OCI-LY1 (cell line): ENCODE measurements at regions not wholly inside any gene's neighbourhood (a gene's known extent, or its start where the extent isn't known, plus 50 kb on each side); places are given as distances from the start of the nearest gene placed in this dataset.

Source experiments
- H2AFZ ChIP-seq: fragments of 200-600 bp; sonication (generic), shearing (Covaris generic); 2 replicates; pipeline ENCODE4 v1.6.0; 2014; ENCODE audit warnings: antibody characterized with exemption, mild to moderate bottlenecking, low read length
- H3F3A ChIP-seq: fragments of 200-600 bp; sonication (generic), shearing (Covaris generic); 2 replicates; pipeline ENCODE4 v1.6.0; 2014; ENCODE audit warnings: mild to moderate bottlenecking, antibody characterized with exemption, low read length, moderate library complexity; ENCODE audit not compliant: insufficient read depth
- H3K27ac ChIP-seq: fragments of 200-600 bp; sonication (generic); 2 replicates; pipeline ENCODE4 v1.5.1; 2014; ENCODE audit warnings: low read length, mixed run types, mild to moderate bottlenecking, low read depth; ENCODE audit not compliant: poor library complexity, severe bottlenecking
- H3K27me3 ChIP-seq: fragments of 200-600 bp; sonication (generic); 2 replicates; pipeline ENCODE4 v1.6.0; 2014; ENCODE audit warnings: antibody characterized with exemption, mild to moderate bottlenecking, low read length, moderate library complexity; ENCODE audit not compliant: insufficient read depth
- H3K36me3 ChIP-seq: fragments of 200-600 bp; sonication (generic); 2 replicates; pipeline ENCODE4 v1.6.1; 2014; ENCODE audit warnings: mild to moderate bottlenecking, antibody characterized with exemption, low read length, moderate library complexity, mixed read lengths; ENCODE audit not compliant: insufficient read depth
- H3K4me1 ChIP-seq: fragments of 200-600 bp; sonication (generic); 2 replicates; pipeline ENCODE4 v1.5.1; 2014; ENCODE audit warnings: mild to moderate bottlenecking, low read length, moderate library complexity; ENCODE audit not compliant: insufficient read depth, severe bottlenecking
- H3K4me2 ChIP-seq: fragments of 200-600 bp; sonication (generic), shearing (Covaris generic); 2 replicates; pipeline ENCODE4 v1.6.1; 2014; ENCODE audit warnings: low read length
- H3K4me3 ChIP-seq: fragments of 200-600 bp; sonication (generic); 2 replicates; pipeline ENCODE4 v1.5.1; 2014; ENCODE audit warnings: low read length, low read depth, mild to moderate bottlenecking, mixed read lengths; ENCODE audit not compliant: poor library complexity, severe bottlenecking
- H3K79me2 ChIP-seq: fragments of 200-600 bp; shearing (Covaris generic); 2 replicates; pipeline ENCODE4 v1.6.1; 2016; ENCODE audit warnings: mixed run types, low read length, mixed read lengths; ENCODE audit not compliant: insufficient read depth
- H3K9ac ChIP-seq: fragments of 200-600 bp; sonication (generic), shearing (Covaris generic); 2 replicates; pipeline ENCODE4 v1.6.1; 2014; ENCODE audit warnings: mild to moderate bottlenecking, low read length, mixed read lengths
- H3K9me2 ChIP-seq: fragments of 200-600 bp; sonication (generic), shearing (Covaris generic); 2 replicates; pipeline ENCODE4 v1.6.1; 2014; ENCODE audit warnings: low read depth, mild to moderate bottlenecking, low read length, mixed read lengths
- H3K9me3 ChIP-seq: fragments of 200-600 bp; shearing (Covaris generic); 2 replicates; pipeline ENCODE4 v1.6.1; 2014; ENCODE audit warnings: low read length, mixed read lengths
- H4K20me1 ChIP-seq: fragments of 200-600 bp; sonication (generic), shearing (Covaris generic); 2 replicates; pipeline ENCODE4 v1.6.0; 2016; ENCODE audit warnings: mild to moderate bottlenecking, low read length; ENCODE audit not compliant: insufficient read depth
- EZH2 ChIP-seq: fragments of 200-600 bp; sonication (generic), shearing (Covaris generic); IDR thresholded peaks from 2 replicates; pipeline ENCODE4 v1.8.0; 2017; ENCODE audit warnings: borderline replicate concordance, mixed run types, mild to moderate bottlenecking, antibody characterized with exemption, low read length, moderate library complexity, mixed read lengths
- TF ChIP-seq, protein P1 (sequence below): fragments of 200-600 bp; sonication (generic), shearing (Covaris generic); IDR thresholded peaks from 2 replicates; pipeline ENCODE4 v1.5.1; 2017; ENCODE audit warnings: mild to moderate bottlenecking, antibody characterized with exemption, low read length, moderate library complexity, mixed read lengths

DNA sequence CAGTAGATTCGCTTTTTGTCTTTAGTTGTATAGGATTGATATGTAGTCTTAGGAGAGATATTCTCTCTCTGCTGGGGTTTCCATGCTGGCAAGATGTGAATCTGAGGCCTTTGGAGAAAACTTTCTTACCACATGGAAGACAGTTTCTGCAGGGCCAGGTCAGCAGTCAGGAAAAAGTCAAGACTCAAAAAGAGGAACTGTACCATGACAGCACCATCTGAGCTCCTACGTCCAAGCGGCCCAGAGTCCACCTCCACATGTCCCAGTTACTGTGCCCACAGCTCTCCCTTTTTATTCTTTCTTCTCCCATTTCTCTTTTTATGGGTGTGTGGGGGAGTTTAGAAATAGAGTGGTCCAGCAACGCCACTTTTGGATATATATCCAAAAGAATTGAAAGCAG is 172.0 kb downstream of the MTHFS start:
- Histone ChIP-seq H2AFZ (no peak overlapping the region), H3K4me2 (no peak overlapping the region), H3K9me3 (no peaks in the 10 kb centered on the region), H3K9ac (no peak overlapping the region), H3K79me2 (no peaks in the 10 kb centered on the region), H3K36me3 (no peaks in the 10 kb centered on the region), H3K9me2 (no peaks in the 10 kb centered on the region), H4K20me1 (no peaks in the 10 kb centered on the region), H3K27ac (no peak overlapping the region), H3F3A (no peaks in the 10 kb centered on the region), H3K27me3 (no peaks in the 10 kb centered on the region), H3K4me3 (no peak overlapping the region), H3K4me1 (no peaks in the 10 kb centered on the region)
- TF ChIP-seq EZH2 = no peak
- TF ChIP-seq, protein P1, sequence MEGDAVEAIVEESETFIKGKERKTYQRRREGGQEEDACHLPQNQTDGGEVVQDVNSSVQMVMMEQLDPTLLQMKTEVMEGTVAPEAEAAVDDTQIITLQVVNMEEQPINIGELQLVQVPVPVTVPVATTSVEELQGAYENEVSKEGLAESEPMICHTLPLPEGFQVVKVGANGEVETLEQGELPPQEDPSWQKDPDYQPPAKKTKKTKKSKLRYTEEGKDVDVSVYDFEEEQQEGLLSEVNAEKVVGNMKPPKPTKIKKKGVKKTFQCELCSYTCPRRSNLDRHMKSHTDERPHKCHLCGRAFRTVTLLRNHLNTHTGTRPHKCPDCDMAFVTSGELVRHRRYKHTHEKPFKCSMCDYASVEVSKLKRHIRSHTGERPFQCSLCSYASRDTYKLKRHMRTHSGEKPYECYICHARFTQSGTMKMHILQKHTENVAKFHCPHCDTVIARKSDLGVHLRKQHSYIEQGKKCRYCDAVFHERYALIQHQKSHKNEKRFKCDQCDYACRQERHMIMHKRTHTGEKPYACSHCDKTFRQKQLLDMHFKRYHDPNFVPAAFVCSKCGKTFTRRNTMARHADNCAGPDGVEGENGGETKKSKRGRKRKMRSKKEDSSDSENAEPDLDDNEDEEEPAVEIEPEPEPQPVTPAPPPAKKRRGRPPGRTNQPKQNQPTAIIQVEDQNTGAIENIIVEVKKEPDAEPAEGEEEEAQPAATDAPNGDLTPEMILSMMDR = no peak

DNA sequence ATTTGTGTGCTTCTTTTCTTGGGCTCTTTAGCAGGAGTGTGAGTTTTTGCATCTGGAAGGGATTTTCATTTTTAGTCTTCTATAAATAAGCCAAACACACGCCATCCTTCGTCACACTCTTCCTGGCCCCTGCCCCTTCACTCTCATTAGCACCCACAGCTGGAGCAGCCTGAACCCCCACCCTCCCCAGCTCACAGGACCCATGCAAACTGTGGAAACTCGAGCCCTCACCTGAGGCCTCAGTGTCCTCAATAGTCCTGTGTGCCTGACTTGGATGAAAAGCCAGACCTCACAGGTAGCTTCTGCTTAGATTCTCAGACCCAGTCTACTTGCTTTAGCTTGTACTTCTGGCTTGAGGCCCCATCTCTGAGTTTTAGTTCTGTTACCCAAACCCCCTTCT is 167.9 kb downstream of the MTHFS start:
- Histone ChIP-seq H3K79me2 (no peaks in the 10 kb centered on the region), H3K36me3 (no peaks in the 10 kb centered on the region), H3K9ac (no peak overlapping the region), H3K4me3 (no peak overlapping the region), H3K9me2 (no peaks in the 10 kb centered on the region), H3K4me2 (no peak overlapping the region), H4K20me1 (no peaks in the 10 kb centered on the region), H2AFZ (no peak overlapping the region), H3K27me3 (no peaks in the 10 kb centered on the region), H3K4me1 (no peaks in the 10 kb centered on the region), H3K27ac (no peak overlapping the region), H3F3A (no peaks in the 10 kb centered on the region), H3K9me3 (no peaks in the 10 kb centered on the region)
- TF ChIP-seq, protein P1 = no peak
- TF ChIP-seq EZH2 = no peak

DNA sequence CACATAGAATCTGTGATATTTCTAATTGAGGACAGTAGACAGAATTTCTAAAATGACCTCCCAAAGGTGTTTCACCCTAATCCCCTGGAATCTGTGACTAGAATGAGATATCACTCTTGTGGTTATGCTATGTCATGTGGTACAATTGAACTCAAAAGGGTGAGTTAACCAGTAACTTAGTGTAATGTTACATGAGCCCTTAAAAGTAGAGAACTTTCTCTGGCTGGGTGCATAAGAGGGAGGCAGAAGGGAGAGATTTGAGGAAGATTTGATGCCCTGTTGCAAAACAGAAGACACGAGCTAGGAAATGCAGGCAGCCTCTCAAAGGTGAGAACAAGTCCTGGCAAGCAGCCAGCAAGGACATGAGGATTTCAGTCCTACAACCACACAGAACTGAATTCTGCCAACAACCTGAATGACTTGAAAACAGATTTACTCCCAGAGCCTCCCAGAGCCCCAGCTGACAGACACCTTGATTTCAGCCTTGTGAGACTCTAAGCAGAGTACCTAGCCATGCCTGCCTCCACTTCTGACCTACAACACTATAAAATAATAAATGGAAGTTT is 160.3 kb downstream of the MTHFS start:
- no peak overlapping the region for H3K4me3 ChIP-seq
- H3K79me2 ChIP-seq = no peaks in the 10 kb centered on the region
- no peak overlapping the region for H3K4me2 ChIP-seq

More for the DNA sequence above, 160.3 kb downstream of the MTHFS start:
- Histone ChIP-seq H3K4me1 (no peaks in the 10 kb centered on the region), H3K27me3 (peaks cover 4% of the 10 kb centered on the region; the same call in 1 of the 2 replicates), H3K27ac (no peak overlapping the region), H3K9me2 (no peaks in the 10 kb centered on the region), H3K36me3 (no peaks in the 10 kb centered on the region), H3K9me3 (no peaks in the 10 kb centered on the region), H3F3A (no peaks in the 10 kb centered on the region), H4K20me1 (no peaks in the 10 kb centered on the region), H2AFZ (no peak overlapping the region), H3K9ac (no peak overlapping the region)
- no peak for TF ChIP-seq EZH2
- TF ChIP-seq, protein P1 = no peak
